ENCODE measurements at regions not wholly inside any gene's neighbourhood (a gene's known extent, or its start where the extent isn't known, plus 50 kb on each side); places are given as distances from the start of the nearest gene placed in this dataset.

- no peak for DNase-seq (ENCODE audit: low read depth)
Measured at GRCh38 chr6:169994739-169995138, 243.3 kb downstream of the ERMARD start.

- DNase-seq (ENCODE audit: low read depth), result no peak
Measured at GRCh38 chr6:169993861-169994481, 242.5 kb downstream of the ERMARD start.

DNA sequence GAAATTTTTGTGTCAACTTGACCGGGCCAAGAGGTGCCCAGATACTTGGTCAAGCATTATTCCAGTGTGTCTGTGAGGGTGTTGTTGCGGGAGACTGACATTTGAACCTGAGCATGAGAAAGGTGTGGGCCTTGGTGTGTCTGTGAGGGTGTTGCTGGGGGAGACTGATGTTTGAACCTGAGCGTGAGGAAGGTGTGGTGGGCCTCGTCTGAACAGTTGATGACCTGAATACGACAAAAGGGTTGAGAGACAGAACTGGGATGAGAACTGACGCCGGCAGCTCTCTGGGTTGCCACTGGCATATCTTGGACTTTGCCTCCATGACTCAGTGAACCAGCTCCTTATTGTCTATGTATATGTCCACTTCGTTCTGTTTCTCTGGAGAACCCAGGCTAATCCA is 240.5 kb downstream of the ERMARD start:
- no peak for DNase-seq (ENCODE audit: low read depth)

- DNase-seq (ENCODE audit: low read depth), result no peak
Measured at GRCh38 chr6:169991031-169991390, 239.6 kb downstream of the ERMARD start.

DNA sequence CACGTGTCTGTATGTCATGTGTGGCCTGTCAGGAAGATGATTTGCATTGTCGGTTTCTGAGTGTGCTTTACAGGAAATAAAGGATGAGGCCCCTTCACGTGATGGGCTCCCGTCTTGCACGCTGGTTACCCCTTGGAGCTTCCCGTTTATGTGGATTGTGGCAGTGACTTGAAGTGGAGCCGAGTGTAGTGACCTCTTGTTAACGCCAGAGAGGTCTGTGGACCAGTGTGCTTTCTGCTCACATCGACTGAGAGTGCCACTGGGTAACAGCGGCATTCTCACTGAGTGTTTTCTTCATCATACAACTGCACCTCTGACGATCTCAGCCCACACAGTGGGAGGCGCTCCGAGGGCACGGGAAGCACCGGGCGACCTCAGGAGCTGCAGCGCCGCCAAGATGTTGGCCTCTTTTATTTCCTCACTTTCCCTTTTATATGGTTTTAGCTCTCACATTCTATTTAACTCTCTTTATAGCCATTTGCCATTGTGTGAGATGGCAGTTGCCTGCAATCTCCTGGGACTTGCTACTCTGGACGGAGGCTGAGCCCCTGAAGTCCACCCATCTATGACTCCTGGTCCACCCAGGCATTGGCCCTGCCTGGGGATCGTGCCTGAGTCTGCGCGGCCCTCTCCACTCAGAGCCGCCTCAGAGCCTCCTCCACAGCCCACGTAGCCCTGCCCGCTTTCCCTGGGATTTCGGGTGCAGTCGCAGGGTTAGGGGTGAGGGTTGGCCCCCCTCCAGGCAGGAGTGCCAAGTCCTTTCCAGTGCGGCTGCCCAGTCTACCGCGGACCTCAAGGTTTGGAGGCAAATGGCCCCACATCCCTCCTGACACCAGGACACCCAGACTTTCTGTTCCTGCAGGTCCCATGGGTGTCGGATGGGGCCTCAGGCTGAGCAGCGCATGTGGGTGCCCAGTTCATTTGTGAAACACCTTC is 238.9 kb downstream of the ERMARD start:
- DNase-seq (ENCODE audit: low read depth), result no peak

DNA sequence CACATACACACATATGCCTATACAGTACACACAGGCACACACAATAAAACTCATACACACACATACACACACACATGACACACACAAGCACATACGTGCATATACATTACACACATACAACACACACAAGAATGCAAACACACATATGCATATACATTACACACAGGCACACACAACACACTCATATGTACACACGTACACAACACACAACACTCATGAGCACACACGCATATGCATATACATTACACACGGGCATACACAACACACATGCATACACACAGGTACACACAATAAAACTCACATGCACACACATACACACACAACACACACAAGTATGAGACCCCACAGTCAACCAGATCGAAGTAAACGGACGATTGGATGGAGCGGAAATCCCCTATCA is 238.2 kb downstream of the ERMARD start:
- DNase-seq (ENCODE audit: low read depth), result no peak

DNA sequence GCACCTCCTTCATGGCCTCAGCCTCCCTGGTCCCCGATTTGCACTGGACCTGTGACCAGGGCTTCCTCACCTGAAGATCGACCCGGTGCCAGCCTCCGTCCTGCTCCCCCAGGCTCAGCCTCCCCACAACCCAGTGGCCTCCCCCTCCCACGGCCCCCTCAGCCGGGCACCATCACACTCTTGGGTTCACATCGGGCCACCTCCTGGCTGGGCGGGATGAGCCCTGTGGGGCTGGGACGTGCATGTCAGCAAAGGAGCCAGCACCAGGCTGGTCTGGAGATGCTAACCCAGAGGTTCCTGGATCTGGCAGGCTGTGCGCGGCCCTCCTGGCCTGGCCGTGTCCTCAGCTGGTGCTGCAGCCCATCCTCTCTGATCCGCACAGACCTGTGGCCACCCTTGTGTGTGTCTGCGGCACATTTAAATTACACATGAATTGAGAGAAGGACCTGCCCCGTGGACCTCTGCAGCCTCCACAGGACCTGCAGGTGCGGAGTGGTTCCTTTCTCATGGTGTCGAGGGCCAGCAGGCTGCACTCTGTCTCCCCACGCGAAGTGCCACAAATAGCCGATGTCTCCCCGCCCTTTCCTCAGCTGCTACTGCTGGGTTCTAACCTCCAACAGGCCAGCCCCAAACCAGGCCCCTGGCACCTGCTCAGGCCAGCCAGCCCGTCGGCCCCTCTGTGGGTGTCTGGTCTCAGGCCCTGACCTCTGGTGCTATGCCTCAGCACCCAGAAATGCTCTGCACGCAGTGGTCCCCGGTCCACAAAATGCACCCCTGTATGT is 237.5 kb downstream of the ERMARD start:
- DNase-seq (ENCODE audit: low read depth), result no peak

DNA sequence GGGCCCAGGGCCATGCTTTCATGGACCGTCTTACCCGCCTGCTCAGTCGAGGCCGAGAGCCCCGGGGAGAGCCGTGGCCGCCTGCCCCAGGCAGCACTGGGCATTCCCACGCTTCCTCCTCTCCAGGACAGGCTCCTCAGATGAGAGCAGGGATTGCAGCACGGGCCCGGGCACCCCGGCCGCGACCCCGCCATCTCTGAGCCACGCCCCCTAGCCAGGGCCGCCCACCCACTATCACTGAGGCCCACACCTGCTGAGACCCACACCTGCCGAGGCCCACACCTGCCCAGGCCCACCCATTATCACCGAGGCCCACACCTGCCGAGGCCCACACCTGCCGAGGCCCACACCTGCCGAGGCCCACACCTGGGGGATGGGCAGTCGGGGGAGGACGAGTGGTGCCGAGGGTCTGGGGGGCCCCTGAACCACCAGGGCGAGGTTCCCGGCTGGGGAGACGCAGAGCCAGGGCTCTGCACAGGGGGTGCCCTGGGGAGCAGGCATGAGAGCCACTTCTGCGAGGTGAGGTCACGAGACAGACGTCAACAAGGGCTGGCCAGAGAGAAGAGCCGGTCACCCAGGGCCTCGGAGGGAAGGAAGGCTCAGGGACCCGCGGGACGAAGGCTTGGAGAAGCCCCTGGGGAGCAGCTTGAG is 235.6 kb downstream of the ERMARD start:
- DNase-seq (ENCODE audit: low read depth), result no peak

GRCh38 chr6:169986171-169986847 is 234.9 kb downstream of the ERMARD start:
- no peak for DNase-seq (ENCODE audit: low read depth)

DNA sequence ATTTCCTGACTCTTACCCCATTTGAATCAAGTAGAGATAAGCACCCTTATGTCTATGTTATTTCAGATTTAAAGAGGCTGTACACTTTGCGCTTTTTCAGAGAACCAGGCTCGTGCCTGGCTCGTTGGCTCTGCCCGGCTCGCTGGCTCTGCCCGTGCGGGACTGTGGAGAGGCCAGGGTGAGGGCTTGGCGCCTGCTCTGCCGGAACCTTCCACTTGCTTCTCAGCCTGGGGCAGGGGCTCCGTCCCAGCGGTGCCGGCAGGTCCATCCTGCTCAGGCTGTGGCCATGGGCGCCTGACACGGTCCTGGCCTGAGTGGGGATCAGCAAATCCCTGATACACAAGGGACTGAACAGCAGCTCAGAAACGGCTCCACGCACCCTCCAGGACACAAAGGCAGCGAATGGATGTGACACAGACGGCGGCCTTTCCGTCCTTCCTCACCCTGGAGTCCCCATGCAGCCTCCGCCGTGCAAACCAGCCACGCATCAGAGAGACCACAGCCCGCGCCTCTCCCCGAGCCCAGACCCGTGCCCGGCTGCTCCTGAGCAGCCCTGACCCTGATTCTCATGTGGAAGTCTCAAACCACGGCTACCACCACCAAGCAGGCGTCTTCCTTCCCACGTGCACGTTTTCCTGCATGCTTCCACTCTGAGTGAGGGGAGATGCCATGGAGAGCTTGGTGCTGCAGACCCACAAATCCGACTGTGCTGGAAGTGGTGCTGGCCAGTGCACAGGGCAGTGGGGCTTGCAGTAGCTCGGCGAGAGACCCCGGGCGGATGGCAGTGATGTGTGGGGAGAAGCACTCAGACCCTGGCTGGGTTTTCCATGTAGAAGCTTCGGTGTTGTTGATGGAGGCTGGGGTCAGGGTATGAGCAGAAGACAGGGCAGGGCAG is 233.9 kb downstream of the ERMARD start:
- DNase-seq (ENCODE audit: low read depth), result no peak

GRCh38 chr6:169984181-169985120 is 233.0 kb downstream of the ERMARD start:
- no peak for DNase-seq (ENCODE audit: low read depth)

DNA sequence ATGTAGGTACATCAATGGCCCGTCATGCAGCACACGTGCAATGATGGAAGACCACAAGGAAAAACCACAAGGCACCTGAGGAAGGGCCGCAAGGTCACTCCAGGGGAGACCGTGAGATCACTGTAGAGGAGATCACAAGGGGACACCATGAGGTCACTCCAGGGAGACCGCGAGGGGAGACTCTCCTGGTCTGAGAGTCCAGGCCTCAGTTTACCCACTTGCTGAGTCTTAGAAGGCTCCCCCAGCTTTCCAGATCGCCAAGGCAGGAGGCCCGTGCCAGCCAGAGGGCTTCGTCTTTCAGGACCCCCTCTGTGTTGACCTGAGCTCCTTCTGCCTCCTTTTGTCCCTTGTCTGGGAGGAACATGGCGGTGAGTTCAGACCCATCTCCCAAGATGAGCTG is 232.2 kb downstream of the ERMARD start:
- DNase-seq (ENCODE audit: low read depth), result no peak

DNA sequence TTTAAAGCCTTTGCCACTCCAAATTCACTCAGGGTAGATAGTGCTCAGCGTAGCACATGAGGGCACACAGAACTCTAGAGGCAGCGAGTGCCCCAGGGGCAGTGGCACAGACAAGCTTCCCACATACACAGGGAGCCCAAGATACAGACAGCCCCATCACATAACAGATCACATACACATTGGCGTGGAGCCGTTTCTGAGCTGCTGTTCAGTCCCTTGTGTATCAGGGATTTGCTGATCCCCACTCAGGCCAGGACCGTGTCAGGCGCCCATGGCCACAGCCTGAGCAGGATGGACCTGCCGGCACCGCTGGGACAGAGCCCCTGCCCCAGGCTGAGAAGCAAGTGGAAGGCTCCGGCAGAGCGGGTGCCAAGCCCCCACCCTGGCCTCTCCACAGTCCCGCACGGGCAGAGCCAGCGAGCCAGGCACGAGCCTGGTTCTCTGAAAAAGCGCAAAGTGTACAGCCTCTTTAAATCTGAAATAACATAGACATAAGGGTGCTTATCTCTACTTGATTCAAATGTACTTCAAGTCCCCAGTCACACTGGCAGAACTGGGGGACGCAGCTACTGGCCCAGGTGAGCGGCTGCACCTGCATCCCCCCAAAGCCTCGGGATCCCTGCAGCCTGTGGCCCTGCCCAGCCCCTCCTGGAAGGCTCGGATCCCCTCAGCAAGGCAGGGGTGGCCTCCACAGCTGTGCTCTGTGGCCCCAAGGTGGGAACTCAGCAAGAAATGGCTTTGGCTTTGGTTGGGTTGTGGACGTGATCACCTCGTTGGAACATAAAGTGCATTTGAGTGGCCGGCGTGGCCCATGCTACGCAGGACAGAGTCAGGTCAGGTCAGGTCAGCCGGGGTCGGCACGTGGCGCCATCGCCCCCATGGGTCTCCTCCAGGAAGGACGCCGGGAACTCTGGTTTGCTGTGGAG is 231.3 kb downstream of the ERMARD start:
- DNase-seq (ENCODE audit: low read depth), result no peak

DNA sequence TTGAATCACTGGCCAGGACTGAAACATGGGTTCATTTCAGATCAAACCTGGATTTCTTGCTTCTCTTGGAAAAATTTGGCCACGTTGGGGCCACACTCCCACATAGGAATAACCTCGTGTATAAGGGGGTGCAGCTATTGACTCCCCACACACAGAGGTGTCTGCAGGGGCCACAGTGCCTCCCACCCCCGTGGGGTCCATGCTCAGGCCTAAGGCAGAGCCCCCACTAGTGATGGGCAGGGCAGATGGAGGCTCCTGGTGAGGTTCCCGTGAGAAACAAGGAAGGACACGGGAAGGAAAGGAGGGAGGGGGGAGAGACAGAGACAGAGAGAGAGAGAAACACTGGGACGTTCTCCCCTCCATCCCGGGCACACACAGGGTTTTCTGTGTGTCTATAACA is 230.5 kb downstream of the ERMARD start:
- DNase-seq (ENCODE audit: low read depth), result no peak

GRCh38 chr6:169981568-169981967 is 230.1 kb downstream of the ERMARD start:
- DNase-seq (ENCODE audit: low read depth), result no peak

GRCh38 chr6:169980826-169981450 is 229.5 kb downstream of the ERMARD start:
- no peak for DNase-seq (ENCODE audit: low read depth)

DNA sequence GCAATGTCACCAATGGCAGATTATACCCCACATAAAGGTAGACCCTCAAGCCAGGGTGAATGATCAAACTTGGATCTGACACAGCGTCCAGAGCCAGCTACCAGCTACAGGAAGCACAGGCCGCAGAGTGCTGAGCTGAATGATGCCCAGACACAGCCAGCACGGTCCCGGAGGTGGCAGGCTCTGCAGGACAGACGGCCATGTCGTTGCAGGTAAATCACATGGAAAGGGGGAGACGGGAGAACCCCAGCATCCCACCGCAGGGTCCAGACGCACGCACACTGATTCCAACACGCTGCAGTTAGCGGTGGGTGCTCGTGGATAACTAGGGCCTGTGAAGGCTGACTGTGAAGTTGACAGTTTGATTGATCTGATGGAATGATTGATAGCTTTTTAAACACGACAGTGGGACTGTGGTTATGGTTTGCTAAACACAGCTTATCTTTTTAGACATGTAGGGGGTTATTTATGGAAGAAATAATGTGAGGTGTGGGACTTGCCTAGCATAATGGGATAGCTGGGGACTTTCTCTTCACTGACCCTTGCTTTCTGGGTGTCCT is 228.5 kb downstream of the ERMARD start:
- no peak for DNase-seq (ENCODE audit: low read depth)
